H54 (cell line): ENCODE measurements at regions not wholly inside any gene's neighbourhood (a gene's known extent, or its start where the extent isn't known, plus 50 kb on each side); places are given as distances from the start of the nearest gene placed in this dataset.

Experiments used
- DNase-seq: peaks from one replicate; pipeline ENCODE4 v3.0.0; 2011; ENCODE audit warnings: low spot score, mixed read lengths; ENCODE audit not compliant: insufficient read length
- FAIRE-seq: peaks from 3 replicates; lab custom pipeline; 2011; peaks lifted over from hg19 to GRCh38; lab: Jason Lieb, UNC
- POLR2A ChIP-seq: IDR thresholded peaks from 2 replicates; pipeline ENCODE4 v1.6.1; 2011; ENCODE audit warnings: low read depth, mild to moderate bottlenecking, low read length

DNA sequence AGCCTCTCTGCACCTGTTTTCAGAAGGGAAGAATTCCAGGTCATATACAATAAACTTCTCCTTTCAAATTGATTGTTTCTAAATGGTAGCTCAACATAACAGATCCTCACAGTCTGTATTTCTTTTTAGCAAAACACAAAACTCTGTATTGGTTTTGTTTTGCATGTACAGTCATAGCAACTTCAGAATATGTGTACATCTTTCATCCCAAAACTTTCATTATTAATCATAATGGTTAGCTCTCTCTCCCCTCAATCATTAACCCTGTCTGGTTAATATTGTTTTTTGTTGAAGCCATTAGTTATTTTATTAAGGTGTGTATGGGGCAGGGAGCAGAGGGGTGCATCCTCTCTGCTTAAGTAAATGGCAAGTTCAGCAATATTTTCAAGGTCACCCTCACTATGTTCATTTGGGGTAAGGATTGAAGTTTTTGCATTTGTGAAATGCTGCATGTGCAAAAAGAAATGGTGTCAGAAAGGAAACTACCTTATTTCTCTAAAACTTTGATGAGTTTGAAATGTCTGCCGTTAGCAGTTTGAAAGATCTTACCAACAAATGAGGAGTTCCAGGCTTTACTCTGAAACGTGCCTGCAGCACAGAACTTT lies 136.8 kb upstream of the BTBD3 start:
- DNase-seq (no peak), FAIRE-seq (no peak)
- no peak for TF ChIP-seq POLR2A

DNA sequence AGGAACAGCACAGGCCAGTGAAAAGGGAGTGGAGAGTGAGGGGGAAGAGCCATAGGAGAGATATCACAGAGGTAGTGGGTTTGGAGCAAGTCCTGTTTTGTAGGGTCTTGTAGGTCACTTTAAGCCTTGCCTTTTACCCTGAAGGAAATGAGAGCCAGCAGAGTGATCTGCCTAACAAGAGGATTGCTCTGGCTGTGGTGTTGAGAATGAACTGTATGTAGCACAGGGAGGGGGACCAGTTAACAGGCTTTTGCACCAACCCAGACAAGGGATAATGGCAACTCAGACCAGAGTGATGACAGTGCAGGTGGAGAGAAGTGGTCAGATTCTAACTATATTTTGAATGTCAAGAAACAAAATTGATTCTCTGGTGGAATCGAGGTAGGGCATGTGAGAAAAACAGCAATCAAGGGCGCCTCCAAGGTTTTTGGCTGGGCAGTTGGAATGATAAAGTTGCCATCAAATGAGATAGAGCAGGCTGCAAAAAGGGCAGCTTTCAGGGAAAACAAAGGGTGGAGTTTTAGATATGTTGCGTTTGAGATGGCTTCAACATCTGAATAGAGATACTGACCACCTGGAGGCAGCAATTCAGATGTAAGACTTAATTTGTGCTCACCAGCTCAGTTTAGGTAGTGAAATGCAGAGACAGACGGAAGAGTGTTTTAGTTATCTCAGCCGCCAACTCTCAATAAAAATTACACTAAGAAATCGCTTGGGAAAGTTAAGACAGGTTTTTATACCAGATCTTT lies 134.4 kb upstream of the BTBD3 start:
- no peak for FAIRE-seq
- no peak for TF ChIP-seq POLR2A
- DNase-seq: no peak

DNA sequence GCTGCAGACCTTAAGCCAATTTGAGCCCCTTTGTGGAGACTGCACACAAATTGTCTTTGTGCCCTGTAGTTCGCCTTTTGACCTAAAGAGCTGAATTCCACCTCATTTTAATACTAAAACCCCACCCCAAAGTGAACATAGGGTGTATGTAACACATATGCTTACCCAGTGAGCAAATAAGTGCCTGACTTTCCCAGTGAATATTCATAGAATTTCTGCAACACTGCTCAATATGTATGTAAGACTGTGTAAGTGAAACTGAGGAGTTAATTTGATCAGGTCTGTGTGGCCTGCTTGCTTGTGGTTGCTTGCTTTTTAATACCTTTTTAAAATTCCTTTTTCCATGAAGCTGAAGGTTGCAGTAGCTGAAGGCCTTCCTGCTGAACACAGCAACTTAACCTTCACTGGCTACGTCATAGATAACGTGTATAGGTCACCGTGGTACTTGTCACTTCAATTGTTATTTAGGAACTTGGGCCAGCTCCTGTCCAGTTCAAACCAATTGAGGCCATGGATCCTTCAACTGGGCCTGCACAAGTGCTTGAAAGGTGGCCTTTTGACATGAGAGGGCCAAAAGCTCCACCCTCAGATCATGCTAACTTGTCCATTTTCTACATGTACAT lies 131.7 kb upstream of the BTBD3 start:
- DNase-seq (no peak), FAIRE-seq (no peak)
- no peak for TF ChIP-seq POLR2A

DNA sequence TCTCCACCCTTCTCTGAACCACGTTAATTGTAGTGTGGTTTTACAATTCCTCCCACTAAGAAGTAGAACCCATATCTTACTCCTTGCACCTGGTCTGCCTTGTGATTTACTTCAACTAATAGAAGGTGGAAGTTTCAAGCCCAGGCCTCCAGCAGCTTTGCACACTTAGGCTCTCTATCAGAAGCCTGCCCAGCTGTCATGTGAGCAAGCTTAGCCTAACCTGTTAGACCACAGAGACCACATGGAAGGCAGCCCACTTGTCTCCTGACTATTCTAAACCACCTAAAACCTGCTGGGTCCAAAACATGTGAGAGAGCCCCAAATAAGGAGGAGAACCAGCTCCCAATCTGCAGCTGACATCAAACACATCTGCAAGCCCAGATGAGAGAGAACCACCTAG lies 127.6 kb upstream of the BTBD3 start:
- DNase-seq (no peak), FAIRE-seq (no peak)
- TF ChIP-seq POLR2A: no peak

DNA sequence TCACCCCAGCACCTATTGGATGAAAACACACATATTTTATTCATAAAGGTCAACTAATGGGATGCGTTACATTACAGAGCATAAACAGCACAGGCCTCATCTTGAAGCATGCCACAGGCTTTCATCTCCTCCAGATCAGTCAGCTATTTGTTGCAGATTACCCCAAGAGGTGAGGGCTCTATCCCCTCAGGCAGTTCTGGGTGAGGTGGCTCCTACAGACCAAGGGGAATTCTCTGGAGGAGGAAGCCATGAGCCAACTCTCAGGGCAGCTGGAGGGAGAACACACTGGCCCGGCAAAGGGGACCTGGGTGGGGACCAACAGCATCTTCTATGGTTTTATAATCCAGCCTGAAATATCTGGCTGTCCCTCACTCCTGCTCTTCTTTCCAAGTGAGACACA lies 126.4 kb upstream of the BTBD3 start:
- TF ChIP-seq POLR2A: no peak
- DNase-seq: no peak
- FAIRE-seq: no peak

DNA sequence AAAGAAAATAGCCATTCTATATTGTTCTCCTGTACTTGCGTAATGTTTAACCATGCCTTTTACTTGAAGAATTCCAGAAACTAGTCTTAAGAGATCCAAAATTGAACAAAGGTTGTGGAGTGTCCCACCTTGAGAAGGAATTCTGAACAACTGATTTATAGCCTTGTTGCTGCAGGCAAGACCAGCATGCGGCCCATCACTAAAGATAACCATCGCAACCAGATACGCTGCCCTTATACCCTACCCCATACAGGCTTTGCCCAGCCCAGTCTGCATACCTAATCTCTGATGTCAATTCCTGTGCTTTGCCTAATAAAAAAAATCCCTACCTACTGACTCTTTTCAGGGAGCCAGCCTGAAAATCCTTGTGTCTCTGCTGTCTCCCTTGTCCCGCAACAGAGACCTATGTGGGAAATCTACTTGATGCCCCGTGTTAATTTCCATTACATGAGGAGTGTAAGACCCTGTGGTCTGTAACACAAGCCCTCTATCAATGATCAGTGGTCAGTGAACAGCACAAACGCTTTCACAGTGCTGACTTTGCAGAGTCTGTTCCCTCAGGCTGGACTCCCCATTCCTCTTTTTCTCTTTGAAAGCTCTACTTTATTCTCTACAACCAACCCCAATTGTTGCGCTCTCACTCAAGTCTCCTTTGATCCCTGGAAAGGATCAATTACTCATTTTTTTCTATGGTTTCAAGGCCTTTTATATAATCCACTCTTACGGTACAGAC lies 125.7 kb upstream of the BTBD3 start:
- TF ChIP-seq POLR2A: no peak
- DNase-seq (no peak), FAIRE-seq (no peak)

DNA sequence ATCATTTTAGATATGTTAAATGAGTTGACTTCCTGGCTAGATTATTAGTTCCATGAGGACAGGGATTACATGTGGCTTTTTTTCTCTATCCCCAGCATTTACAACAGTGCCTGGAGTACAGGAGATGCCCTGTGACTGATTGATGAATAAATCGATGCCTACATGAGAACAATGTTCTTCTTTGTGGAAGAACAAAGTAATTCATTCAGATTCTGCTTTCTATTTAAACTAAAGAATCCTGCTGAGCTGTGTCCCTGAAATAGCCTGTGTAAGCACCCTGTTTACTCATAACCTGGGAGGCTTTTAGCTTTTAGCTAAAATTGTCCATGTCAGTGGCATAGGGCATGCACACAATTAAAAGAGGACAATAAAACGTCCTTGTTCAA lies 125.1 kb upstream of the BTBD3 start:
- DNase-seq: no peak
- TF ChIP-seq POLR2A: no peak
- FAIRE-seq: no peak

DNA sequence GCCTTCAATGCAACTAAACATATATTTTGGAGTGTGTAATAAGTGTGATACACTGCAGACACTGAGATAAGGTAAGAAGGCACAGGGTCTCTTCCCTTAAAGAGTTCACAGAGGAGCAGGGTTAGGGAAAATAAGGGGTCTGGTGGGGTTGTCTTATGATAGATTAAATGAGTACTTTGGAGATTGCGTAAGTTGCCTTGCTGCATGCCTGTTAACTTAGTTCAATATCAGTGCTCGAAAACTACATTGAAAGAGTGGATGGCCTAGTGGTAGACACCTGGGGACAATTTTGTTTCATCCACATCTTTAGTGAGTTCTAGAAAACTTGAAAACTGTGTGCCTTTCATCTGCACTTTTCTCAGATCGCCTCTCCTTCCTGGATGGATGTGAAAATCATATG lies 123.2 kb upstream of the BTBD3 start:
- FAIRE-seq (no peak), DNase-seq (no peak)

DNA sequence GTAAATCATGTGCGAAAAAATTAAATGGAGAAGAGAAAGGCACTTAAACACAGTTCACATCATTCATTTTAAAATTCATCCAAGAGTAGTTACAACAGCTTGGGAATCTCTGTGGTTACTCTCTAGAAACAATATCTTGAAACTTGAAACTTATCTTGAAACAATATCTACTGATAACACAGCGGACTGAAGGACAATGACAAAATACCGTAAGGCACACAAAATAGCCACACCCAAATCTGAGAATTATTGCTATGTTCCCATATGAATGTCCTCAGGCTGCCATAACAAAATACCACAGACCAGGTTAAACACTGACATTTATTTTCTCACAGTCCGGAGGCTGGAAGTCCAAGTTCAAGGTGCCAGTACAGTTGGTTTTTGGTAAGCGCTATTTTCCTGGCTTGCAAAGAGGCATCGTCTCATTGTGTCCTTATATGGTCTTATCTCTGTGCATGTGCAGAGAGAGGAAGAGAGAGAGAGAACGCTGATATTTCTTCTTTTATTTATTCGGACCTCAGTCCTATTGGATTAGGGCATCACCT lies 122.5 kb upstream of the BTBD3 start:
- no peak for FAIRE-seq
- no peak for DNase-seq
- TF ChIP-seq POLR2A: no peak

More for the DNA sequence above, 123.2 kb upstream of the BTBD3 start:
- no peak for TF ChIP-seq POLR2A

DNA sequence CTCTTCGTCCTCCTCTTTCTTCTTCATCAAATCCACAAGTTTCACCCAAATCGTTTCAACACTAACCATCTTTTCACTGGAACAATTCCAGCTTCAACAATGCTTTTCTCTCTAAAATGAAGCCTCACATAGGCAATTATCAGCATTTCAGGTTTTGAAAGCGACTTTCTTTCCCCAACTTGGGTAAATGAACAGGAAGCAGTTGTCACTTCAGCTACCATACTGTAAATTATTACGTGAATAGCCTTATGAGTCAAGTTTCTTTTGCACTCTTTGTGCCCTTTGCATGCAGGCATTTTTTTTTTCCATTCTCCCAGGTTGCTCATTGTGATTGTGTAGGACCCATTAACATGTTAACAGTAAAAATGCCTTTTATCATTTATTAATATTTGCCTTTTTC lies 121.7 kb upstream of the BTBD3 start:
- DNase-seq (no peak), FAIRE-seq (peak; percentile 15)
- no peak for TF ChIP-seq POLR2A

DNA sequence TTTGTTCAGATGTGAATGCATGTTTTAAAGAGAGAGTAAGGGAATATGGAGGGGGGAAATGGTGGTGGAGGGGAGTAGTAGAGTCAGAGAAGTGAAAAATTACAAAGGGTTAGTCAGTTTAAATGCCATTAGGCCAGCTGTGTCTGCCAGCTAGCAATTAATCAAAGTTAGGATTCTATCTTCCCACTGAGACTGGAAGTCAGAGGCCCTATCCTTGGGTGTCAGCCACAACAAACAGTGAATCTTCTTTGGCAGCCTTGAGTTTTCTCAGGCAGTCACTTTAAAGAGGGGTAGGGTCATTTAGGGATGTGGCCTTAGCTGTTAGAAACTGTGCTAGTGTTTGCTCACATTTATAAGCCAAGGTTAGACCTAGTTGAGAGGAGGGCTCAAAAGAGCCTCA lies 120.5 kb upstream of the BTBD3 start:
- TF ChIP-seq POLR2A: no peak
- DNase-seq (no peak), FAIRE-seq (peak; percentile 58)

DNA sequence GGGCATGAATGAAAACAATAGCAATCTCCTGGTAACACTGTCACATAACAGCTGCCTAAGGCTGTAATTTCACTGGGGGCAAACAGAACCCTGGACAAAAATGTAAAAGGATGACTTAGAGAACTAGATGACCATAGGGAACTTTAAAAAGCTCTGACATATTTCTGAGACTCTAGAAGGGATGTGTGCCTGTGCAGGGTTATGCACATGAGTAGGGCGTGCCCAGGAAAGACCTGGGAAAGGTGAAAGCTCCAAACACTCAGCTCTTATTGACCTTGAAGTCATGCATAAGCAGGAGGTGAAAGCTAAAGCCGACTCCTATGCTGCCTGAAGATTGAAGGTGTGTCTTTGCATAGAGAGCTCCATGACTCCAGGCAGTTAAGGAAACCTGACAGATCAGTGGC lies 118.4 kb upstream of the BTBD3 start:
- DNase-seq (no peak), FAIRE-seq (no peak)
- TF ChIP-seq POLR2A: no peak

DNA sequence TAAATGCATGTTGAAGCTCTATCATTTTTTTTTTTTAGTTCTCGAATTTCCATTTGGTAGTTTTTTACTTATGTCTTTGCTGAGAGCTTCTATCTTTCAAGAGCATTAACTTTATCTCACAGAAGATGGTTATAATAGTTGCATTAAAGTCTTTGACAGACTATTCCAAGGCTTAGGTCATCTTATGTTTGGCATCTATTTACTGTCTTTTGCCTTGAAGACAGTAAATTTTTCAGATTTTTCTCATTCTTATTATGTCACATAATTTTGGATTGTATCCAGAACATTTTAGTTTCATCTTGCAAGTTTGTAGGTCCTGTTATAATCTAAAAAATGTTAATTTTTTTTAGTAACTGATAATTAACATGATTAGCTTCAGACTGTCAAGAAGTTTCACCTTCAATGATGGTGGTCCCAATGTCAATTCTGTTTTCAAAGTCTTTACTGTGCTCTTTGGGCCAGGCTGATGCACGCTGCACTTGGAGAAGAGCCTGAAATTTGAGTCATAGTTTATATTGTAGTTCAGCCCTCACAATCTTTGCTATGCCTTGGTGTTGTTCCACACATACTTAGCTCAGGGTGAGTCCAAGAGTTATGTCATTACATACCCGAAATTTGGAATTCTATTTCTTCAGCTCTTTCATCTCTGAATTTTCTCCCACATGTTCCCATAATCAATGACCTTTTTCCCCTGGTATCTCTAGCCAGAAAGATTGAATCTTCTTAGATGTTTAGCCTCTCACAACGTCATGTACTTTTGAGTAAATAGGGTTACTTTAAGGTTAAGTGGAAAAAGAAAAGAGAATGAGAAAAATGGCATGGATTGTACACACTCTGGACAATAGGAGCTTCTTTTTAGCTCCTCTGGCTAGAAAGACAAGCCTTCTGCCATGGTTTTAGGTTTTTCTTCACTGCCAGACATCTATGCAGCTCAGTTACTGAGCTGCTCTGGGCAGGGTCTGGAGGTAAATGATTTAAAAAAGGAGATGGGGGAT lies 110.3 kb upstream of the BTBD3 start:
- no peak for TF ChIP-seq POLR2A
- peak; percentile 44 for DNase-seq
- FAIRE-seq: peak; percentile 95

DNA sequence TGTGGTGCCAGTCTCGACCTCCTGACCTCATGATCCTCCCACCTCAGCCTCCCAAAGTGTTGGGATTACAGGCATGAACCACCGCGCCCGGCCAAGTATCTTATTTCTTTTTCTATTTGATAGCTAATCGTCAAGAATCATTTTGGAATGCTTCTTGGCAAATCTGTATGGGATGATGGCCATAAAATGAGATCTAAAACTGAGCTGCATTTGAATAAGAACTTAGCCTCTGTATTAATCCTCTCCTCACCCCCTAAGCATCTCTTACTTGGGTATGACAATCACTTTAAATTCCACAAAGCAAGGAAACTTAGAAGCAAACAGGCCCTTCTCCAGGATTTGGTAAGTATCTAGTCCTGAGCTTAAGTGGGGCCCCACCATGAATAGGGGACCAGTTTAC lies 108.9 kb upstream of the BTBD3 start:
- DNase-seq (no peak), FAIRE-seq (no peak)
- no peak for TF ChIP-seq POLR2A
